Amniotic stem cell (primary cell): ENCODE measurements at regions not wholly inside any gene's neighbourhood (a gene's known extent, or its start where the extent isn't known, plus 50 kb on each side); places are given as distances from the start of the nearest gene placed in this dataset.
"Not testable (repeated sequence)": the region's sequence is repeated elsewhere in the genome, so short reads cannot be mapped to it uniquely, and the experiment has no call there.

Source experiments
- DNase-seq: peaks from one replicate; lab custom pipeline; 2025; lab: John Stamatoyannopoulos, UW

- DNase-seq: peak; percentile 41
Observed at GRCh38 chr1:221203224-221204054, 324.2 kb downstream of the HLX start.

GRCh38 chr1:221204055-221204833, 325.0 kb downstream of the HLX start:
- DNase-seq: no peak

GRCh38 chr1:221206076-221206475, 326.8 kb downstream of the HLX start:
- DNase-seq: no peak

DNA sequence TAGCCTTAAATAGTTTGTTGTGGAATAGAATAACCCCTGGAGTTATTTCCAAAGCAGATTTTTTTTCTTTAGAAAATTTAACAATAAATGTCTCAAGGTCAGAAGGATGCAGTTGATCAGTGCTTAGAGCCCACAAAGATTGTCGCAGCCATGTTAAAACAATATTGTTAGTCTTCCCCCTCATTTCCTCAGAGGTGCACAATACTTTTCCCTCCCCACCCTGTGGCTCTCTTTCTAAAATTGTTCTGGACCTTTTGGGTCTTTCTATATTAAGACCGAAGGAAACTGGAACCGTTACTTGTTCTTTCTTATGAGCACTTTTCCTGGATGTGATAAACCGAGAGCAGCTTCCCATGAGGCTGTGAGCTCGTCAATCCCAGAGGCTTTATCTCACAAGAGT, 333.7 kb downstream of the HLX start:
- DNase-seq: no peak

DNA sequence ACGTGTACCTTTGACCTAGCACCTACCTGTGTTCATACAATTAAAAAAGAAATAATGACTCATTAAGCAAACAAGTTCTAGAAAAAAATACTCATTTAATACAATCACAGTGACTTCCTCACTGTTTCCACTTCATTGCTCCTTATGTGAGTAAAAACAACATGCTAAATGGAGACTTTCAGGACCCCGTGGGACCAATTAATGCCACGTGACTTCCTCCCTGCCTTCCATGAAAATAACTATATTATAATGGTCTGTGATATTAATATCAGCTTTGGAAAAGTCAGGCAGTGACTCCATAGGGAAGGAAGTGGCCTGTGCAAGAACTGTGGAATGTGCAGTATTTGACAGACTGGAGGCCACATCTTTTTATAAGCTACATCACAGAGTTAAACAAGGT, 337.8 kb downstream of the HLX start:
- no peak for DNase-seq

DNA sequence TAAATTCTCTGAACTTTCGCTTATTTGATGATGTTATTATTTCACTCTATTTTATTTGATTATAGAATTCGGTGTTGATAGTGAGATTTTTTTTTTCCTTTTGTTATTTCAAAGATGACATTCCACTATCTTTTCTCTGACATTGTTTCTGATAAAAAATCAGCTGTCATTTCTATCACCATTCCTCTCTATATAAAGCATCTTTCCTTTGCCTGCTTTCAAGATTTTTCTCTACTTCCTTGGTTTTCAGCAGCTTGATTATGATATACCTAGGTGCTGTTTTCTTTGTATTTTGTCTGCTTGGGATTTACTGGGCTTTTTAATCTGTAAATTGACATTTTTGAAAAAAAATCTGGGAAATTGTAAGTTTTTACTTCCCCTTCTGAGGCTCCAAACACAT, 344.0 kb downstream of the HLX start:
- no peak for DNase-seq

- DNase-seq: no peak
Observed at GRCh38 chr1:221227460-221227859, 348.2 kb downstream of the HLX start.

DNA sequence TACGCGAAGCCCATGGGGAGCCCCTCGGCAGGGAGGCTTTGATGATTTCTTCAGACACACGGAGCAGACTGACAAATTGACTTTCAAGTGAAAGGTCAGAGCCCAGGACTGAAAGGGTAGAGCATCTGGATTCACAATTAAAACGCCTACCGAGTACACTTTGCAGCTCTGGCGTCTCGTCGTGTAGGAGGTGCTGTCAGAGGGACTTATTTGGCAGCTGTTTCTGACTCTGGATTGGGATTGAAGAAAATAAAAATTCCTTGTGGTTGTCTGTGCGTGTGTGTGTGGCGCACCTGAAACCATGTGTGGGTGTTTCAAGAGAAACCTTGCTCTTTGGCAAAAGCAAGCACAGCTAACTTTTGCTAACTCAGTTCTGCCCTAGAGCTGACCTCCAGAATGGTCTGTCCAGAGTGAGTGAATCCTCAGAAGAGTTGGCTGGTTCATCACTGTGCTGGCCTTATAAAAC, 348.7 kb downstream of the HLX start:
- no peak for DNase-seq

GRCh38 chr1:221228594-221228993, 349.4 kb downstream of the HLX start:
- no peak for DNase-seq

DNA sequence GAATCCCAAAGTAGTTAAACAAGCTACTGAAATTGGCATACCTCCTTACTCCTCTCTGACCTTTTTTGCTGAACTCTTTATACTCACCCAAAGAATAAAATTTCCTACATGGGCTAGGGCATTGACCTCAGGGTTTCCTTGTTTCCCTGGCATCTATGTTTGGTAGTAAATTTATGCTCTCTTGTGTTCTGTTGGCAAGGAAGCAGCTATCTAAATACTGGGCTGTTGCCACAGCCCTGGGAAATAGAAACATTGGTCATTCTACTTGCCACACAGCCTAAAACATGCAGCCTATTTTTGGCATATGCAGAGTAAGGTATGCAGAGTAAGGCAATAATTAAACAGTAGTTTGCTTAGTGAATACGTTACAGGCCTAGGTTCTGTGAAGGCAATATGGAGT, 351.4 kb downstream of the HLX start:
- no peak for DNase-seq

- no peak for DNase-seq
Observed at GRCh38 chr1:221234791-221235190, 355.5 kb downstream of the HLX start.

DNA sequence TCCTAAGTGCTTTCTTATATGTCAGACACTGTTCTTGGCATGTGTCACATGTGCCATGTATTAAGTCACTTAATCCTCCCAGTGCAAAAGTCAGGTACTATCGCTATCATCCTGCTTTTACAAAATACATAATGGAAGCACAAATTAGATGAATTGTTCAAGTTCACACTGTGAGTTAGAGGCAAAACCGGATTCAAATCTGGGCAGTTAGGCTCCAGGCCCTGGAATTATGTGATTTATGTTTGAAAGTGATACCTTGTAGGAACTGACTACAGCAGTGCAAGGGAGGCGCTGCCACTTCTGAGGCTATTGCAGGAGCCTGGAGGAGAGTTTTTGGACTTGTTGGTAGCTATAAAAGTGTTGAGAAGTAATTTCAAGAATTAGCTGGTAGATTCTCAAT, 358.3 kb downstream of the HLX start:
- DNase-seq: no peak

GRCh38 chr1:221239181-221239580, 359.9 kb downstream of the HLX start:
- no peak for DNase-seq

DNA sequence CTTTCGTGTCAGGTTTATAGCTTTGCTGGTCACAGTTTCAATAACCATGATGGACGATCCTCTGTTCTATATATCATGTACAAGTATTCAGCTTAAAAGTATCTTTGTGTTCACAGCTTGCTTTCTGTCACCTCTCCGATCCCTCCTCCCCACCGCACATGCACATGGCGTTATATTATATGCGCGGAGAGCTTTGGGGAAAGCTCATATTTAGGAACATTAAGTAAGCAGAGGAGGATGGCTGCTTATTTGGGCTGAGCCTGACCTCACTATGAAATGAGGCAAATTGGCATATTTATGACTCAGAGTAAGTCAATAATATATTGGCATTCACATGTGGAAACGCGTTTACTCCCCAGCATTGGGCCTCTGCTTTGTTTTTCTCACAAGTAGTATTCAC, 360.5 kb downstream of the HLX start:
- DNase-seq: no peak

GRCh38 chr1:221240690-221241089, 361.4 kb downstream of the HLX start:
- no peak for DNase-seq

GRCh38 chr1:221241157-221241556, 361.9 kb downstream of the HLX start:
- DNase-seq: no peak

- no peak for DNase-seq
Observed at GRCh38 chr1:221241592-221241991, 362.3 kb downstream of the HLX start.

- no peak for DNase-seq
Observed at GRCh38 chr1:221246067-221246466, 366.8 kb downstream of the HLX start.

GRCh38 chr1:221246628-221247415, 367.6 kb downstream of the HLX start:
- DNase-seq: no peak

DNA sequence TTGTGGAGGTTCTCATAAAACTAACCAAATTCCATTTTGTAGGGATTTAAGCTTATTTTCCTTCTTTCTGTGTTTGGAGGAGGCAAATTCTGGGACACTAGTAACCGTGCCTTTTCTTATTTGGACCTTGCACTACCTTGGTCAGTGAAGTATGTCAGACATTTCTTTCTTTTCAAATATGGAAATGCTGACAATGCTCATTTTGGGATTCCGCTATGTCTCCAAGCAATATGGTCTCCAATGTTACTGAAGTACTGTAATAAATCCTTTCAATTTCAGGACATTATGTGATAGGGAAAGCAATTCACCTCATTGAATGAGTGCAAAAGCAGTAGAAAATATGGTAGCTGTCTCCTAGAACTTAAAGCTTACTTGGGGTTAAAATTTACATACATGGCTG, 372.3 kb downstream of the HLX start:
- no peak for DNase-seq

DNA sequence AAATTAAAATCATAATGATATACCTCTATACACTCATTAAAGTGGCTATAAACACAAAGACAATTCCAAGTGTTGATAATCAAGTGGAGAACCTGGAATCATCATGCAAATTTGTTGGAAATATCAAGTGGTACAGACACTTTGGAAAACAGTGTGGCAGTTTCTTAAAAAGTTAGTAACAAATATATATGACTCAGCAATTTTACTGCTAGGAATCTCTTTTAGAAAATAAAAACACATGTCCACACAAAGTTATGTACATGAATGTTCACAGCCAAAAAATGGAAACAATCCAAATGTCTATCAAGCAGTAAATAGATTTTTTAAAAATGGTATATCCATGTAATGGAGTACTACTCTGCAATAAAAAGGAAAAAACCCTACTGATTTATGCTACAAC, 375.6 kb downstream of the HLX start:
- DNase-seq: no peak

DNA sequence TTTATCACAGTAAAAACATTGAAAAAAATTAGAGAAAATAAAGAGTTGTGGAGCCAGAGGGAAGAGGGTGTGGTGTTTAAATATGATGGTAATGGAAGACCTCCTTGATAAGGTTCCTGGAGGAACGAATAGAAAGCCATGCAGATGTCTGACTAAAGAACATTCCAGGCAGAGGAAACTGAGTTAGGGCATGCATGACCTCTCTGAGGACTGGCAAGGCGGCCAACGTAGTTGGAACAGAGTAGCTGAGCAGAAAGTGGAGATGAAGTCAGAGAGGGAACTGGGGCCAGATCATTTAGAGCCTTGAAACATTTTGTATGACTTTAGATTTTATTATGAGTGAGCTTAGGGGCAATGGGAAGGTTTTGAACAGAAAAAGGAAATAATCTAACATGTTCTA, 377.5 kb downstream of the HLX start:
- DNase-seq: no peak

GRCh38 chr1:221257548-221257947, 378.3 kb downstream of the HLX start:
- DNase-seq: not testable (repeated sequence)
